Skin of body (tissue), 1 donor: ENCODE measurements at regions not wholly inside any gene's neighbourhood (a gene's known extent, or its start where the extent isn't known, plus 50 kb on each side); places are given as distances from the start of the nearest gene placed in this dataset.
A peak's percentile ranks its signal among the peaks of the same experiment; 100 is the strongest.
"Not testable (repeated sequence)": the region's sequence is repeated elsewhere in the genome, so short reads cannot be mapped to it uniquely, and the experiment has no call there.

Experiments
- DNase-seq: peaks from one replicate; lab custom pipeline; 2025; lab: John Stamatoyannopoulos, UW

DNA sequence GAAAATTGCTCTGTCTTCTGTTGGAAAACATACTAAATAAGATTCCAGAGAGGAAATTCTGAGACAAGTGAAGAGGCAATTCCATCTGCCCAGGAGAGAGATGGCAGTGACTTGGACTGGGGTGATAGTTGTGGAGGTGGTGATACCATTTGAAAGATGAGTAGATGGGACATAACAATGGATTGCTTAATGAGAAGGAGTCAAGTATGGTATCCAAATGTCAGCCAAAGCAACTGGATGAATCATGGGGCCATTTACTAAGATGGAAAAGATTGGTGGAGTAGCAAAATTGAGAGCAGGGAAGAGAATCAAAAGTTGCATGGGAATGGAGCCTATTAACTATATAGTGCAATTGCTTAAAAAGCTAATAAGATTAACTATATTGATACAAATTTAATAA, 222.1 kb downstream of the ETAA1 start:
- no peak for DNase-seq

DNA sequence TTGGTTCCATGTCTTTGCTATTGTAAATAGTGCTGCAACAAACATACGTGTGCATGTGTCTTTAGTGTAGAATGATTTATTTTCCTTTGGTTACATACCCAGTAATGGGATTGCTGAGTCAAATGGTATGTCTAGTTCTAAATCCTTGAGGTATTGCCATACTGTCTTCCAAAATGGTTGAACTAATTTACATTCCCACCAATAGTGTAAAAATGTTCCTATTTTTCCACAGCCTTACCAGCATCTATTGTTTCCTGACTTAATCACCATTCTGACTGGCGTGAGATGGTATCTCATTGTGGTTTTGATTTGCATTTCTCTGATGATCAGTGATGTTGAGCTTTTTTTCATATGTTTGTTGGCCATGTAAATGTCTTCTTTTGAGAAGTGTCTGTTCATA, 226.6 kb downstream of the ETAA1 start:
- DNase-seq: not testable (repeated sequence)

GRCh38 chr2:67625178-67625577, 228.0 kb downstream of the ETAA1 start:
- DNase-seq: no peak

DNA sequence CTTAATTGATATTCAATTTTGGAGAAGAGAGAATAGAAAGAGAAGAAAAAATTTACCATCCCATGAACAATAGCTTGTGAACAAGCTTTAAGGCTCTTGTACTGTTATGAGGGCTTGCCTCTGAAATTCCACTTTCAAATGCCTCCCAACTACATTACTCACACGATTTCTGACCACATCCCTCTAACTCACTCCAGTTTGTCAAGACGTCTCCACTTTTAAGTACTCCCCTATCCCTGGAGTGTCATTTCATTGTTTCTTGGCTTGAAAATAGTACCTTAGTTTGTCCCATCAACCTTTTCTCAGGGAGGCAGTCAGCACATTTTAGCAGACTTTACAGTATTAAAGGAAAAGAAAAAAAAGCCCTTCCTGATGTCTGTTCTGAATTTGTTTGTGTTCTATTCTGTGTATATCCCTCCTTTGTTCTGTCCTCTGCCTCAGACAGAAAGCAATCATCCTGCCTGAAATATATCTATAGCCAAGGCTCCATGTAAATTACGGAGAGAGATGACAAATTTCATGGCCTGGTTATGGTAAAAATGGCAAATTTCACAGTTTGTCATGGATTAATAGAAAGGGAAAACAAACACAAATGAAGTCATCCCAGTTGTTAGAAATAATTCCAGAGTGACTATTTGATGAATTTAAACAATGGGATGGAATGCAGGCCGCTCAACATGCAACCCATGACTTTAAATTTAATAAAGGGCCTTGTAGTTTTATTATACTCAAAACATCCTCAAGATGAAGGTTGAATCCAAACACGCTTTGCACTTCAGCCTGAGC, 228.8 kb downstream of the ETAA1 start:
- peak; percentile 41 for DNase-seq

DNA sequence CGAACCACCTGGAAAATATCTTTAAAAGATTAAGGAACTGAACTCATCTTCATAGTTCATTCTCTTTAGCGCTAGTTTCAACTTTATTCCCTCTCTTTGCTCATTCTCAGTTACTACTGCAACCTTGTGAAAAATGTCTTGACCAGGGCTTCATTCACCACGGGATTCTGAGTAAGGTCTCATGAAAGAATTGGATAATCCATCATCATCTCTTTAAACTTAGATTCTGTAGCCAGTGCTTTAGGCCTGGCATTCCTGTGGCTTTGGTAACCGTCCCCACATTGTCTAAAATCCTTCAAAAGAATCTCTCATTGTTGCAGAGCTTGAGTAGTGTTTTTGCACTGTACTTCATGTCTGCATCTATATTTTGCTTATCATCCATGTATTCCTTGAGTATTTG, 229.5 kb downstream of the ETAA1 start:
- no peak for DNase-seq

- no peak for DNase-seq
Observed at GRCh38 chr2:67627456-67628207, 230.5 kb downstream of the ETAA1 start.

- DNase-seq: no peak
Observed at GRCh38 chr2:67628892-67629291, 231.8 kb downstream of the ETAA1 start.

GRCh38 chr2:67631483-67631882, 234.3 kb downstream of the ETAA1 start:
- no peak for DNase-seq

- no peak for DNase-seq
Observed at GRCh38 chr2:67633212-67633856, 236.2 kb downstream of the ETAA1 start.

- no peak for DNase-seq
Observed at GRCh38 chr2:67638146-67638545, 241.0 kb downstream of the ETAA1 start.

DNA sequence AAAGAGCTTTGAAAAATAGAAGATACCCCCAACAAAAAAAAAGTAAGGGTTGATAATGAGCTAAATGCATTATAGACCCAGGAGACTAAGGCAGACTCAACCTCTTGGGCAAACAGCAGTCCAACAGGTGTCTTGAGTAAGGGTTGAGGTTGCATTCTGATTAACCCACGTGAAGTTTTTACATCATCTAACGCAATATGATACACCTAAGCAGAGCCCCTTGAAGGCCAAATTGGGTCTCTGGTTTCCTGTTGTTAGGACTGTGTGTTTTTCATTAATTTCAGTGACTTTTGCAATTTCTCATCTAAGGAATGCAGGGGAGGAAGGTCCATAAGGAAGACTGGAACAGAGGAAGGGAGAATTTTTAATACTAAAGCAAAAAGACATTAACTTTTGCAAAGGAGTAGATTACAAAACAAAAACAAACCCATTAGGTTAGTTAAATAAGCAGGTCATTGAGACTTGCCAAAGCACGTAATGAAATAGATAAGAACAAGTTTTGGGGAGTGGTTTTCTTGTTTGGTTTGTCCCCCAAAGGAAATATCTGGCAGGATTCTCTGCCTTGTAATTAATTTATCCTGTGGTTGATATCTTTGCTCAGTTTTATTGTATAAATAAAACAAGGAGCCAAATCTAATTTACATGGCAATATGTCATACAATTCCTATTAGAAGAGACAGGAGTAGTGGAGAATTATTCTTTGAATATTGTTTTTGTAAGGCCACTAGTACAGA, 244.3 kb downstream of the ETAA1 start:
- DNase-seq: peak; percentile 6

- no peak for DNase-seq
Observed at GRCh38 chr2:67642046-67642382, 244.9 kb downstream of the ETAA1 start.

- DNase-seq: no peak
Observed at GRCh38 chr2:67642961-67643360, 245.8 kb downstream of the ETAA1 start.

- no peak for DNase-seq
Observed at GRCh38 chr2:67645280-67646138, 248.4 kb downstream of the ETAA1 start.

- DNase-seq: no peak
Observed at GRCh38 chr2:67646714-67647333, 249.7 kb downstream of the ETAA1 start.

DNA sequence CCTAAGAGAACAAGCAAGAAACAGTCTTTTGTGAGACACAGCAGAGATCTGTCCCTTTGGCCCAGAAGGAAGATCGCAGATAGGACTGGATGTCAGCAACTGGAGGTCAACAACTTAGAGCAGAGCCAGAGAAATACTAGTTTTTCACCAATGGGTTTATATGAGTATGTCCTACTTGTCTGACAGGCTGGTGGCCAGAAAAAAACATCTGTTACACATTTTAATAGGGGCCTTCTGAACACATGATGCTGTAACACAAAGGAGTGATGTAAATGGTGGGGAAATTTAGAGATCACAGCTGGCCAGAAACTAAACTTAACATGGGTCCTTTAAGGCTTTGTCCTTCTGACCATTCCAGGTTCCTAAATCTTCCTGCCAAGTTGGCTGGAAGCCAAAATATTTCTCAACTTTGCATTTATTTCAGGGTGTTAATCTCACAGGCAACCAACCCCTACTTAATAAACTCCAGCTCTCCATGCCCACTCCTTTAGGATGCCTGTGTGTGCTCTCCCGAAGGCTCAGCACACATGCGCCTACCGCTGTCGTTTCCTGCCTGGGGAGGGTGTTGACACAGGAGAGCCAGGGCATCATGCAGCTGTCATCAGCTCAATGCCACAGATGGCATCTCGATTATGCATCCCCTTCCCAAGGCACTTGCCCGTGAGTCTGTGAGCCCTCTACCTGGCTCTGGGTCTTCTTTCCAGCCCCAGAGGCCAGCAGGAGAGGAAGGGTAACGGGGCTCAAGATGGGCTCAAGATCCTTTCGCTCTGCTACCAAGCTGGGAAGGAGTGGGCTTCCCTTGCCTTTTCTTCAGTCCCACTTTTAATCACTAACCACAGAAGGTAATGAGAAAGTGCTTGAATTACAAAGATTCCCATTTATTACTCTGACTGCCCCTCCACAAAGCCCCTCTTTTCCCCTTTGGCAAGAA, 252.5 kb downstream of the ETAA1 start:
- DNase-seq: peak; percentile 96

DNA sequence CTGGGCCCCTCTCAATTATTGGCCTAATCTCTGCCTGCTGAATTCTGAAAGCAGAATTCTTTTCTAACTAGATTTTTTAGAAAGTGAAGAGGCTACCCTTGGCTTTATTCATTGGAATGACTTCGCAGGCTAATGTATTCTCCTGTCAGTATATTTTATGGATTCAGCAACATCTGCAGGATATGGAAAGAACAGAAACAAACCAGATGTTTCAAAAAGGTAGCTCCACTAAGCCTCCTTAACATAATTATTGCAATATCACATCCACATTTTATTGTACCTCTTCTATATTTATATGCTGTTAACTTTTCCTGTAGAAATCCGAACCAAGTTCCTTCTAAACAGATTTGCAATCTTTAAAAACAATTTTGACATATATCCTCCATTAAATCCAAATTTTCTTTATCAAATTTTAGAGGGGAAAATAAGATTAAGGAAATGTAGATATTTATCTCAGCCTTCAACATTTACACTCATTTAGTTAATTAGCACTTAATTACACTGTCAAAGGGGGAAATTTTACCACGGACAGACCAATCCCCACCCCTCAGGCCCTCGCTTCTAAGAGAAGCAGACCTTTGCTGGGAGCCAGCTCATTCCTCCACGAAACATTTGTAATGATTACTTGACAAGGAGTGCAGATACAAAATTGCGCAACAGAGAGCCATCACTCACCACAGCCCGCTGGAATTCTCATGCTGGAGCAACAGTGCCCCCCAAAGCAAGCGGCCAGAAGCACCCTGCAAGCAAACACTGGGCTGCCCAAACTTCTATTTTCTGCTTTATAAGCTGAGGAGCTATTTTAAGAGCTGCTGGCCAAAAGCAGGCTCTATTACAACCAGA, 253.4 kb downstream of the ETAA1 start:
- peak; percentile 97 for DNase-seq

DNA sequence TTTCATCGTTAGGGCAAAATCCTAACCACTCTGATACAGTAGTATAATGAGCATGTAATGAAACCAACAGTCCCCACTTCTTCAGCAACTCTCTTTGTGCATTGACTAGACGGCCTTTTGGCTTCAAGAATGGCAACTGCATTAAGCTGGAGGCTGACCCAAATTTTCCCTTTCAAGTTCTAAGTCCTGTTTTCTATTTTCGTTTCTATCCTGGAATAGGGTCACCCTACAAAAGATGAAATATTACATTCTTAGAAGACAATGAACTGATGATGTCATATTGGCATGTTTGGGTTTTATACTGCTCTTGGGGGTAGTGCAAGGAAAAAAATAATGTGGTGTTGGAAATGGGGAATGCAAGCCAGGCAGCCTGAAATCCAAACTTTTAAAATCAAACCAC, 254.4 kb downstream of the ETAA1 start:
- DNase-seq: peak; percentile 7
